Globus pallidus (tissue), 1 donor: ENCODE measurements at regions not wholly inside any gene's neighbourhood (a gene's known extent, or its start where the extent isn't known, plus 50 kb on each side); places are given as distances from the start of the nearest gene placed in this dataset.
A peak's percentile ranks its signal among the peaks of the same experiment; 100 is the strongest.
"Not testable (repeated sequence)": the region's sequence is repeated elsewhere in the genome, so short reads cannot be mapped to it uniquely, and the experiment has no call there.

Source experiments
- DNase-seq: peaks from one replicate; pipeline ENCODE4 v3.0.0-alpha.2; 2015; ENCODE audit warnings: low spot score

GRCh38 chr6:115630424-115631024 lies 430.2 kb downstream of the FRK start:
- no peak for DNase-seq

GRCh38 chr6:115629415-115629814 lies 431.3 kb downstream of the FRK start:
- no peak for DNase-seq

GRCh38 chr6:115618256-115618655 lies 442.4 kb downstream of the FRK start:
- DNase-seq = no peak

GRCh38 chr6:115617031-115617430 lies 443.7 kb downstream of the FRK start:
- DNase-seq = no peak

GRCh38 chr6:115613488-115613887 lies 447.2 kb downstream of the FRK start:
- DNase-seq = no peak

GRCh38 chr6:115612796-115613479 lies 447.8 kb downstream of the FRK start:
- no peak for DNase-seq

- no peak for DNase-seq
Measured at GRCh38 chr6:115612216-115612615, 448.5 kb downstream of the FRK start.

- DNase-seq = no peak
Measured at GRCh38 chr6:115610696-115611095, 450.0 kb downstream of the FRK start.

- DNase-seq = no peak
Measured at GRCh38 chr6:115609111-115609510, 451.6 kb downstream of the FRK start.

- no peak for DNase-seq
Measured at GRCh38 chr6:115602466-115602865, 458.2 kb downstream of the FRK start.

- DNase-seq = no peak
Measured at GRCh38 chr6:115601509-115601908, 459.2 kb downstream of the FRK start.

- DNase-seq = no peak
Measured at GRCh38 chr6:115601064-115601463, 459.6 kb downstream of the FRK start.

GRCh38 chr6:115594891-115595290 lies 465.8 kb downstream of the FRK start:
- DNase-seq = no peak

GRCh38 chr6:115592025-115592424 lies 468.7 kb downstream of the FRK start:
- no peak for DNase-seq

- not testable (repeated sequence) for DNase-seq
Measured at GRCh38 chr6:115589072-115589471, 471.6 kb downstream of the FRK start.

GRCh38 chr6:115583290-115583689 lies 477.4 kb downstream of the FRK start:
- DNase-seq = no peak

- no peak for DNase-seq
Measured at GRCh38 chr6:115582386-115582785, 478.3 kb downstream of the FRK start.

- DNase-seq = not testable (repeated sequence)
Measured at GRCh38 chr6:115579565-115579964, 481.1 kb downstream of the FRK start.

- no peak for DNase-seq
Measured at GRCh38 chr6:115577270-115577669, 483.4 kb downstream of the FRK start.

GRCh38 chr6:115575285-115575684 lies 485.4 kb downstream of the FRK start:
- no peak for DNase-seq

GRCh38 chr6:115573861-115574260 lies 486.8 kb downstream of the FRK start:
- no peak for DNase-seq

GRCh38 chr6:115570331-115570730 lies 490.4 kb downstream of the FRK start:
- DNase-seq = no peak

GRCh38 chr6:115554060-115554459 lies 506.6 kb downstream of the FRK start:
- no peak for DNase-seq

- DNase-seq = peak; percentile 80
Measured at GRCh38 chr6:115551527-115551926, 509.2 kb downstream of the FRK start.
